NAMALWA (cell line): ENCODE measurements at regions not wholly inside any gene's neighbourhood (a gene's known extent, or its start where the extent isn't known, plus 50 kb on each side); places are given as distances from the start of the nearest gene placed in this dataset.

Experiments used
- DNase-seq: peaks from one replicate; pipeline ENCODE4 v3.0.0-alpha.2; 2015; ENCODE audit warnings: low spot score

DNA sequence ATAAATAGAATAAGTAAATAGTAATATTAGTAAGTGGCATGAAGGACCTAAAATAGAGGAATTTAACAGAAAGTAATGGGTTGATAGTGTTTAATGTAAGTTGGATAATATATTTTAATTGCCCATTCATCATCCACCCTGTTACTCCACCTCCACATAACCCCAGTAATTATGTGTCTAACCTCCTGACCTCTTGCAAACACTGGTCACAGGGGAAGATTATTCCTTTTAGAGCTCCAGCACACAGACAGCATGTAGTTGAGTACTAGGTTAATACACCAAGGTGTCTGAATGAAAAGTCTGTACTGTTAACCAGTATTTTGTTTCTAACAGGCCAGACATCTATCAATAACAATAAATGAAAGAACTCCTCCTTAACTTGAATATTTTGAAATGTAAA is 92.4 kb upstream of the EYS start:
- no peak for DNase-seq

DNA sequence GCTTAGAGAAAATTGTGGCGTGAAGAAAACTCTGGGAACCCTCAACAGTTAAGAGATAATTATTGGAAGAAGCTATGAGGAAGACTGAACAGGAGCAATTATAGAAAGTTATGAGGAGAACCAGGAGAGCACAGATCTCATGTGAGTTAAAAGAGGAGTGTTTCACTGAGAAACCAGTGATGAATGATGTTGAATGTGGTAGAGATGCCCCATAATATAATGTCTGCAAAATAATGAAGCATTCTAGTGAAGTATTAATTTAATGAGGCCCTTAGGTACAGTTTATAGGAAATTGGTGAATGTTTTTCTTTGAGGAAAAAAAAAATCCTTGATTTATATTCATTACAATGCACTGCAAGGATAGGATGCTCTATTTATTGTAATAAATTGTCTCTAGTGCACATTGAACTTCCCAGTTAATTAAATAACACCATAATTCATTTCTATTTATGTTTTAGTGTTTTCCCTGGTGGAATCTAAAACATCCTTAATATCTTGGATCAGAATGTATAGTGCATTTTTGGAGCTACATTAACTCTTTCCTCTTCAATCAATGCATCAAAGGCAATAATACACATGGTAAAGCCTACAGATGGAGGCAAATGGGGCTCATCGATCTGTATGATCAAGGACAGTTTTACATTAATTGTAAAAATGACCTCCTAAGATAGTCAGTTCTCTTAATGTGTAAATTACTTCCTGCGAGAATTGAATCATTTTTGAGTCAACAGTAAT is 91.4 kb upstream of the EYS start:
- no peak for DNase-seq

DNA sequence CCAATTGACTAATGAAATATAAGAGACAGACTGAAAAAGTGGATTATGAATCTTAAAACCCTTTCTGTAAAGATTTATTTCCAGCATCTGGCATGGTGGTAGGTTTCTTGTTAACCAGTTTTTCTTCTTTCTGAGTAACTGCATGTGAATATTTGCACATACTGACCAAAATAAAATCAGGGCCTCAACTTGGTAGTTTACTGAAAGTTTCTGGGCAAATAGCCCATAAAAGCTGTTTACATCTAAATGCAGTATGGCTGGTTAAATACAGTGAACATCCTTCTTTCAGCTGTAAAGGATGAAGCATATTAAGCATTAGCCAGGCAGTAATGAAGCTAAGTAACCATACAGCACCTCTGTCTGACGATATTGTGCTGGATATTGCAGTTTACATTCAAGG is 83.6 kb upstream of the EYS start:
- no peak for DNase-seq

DNA sequence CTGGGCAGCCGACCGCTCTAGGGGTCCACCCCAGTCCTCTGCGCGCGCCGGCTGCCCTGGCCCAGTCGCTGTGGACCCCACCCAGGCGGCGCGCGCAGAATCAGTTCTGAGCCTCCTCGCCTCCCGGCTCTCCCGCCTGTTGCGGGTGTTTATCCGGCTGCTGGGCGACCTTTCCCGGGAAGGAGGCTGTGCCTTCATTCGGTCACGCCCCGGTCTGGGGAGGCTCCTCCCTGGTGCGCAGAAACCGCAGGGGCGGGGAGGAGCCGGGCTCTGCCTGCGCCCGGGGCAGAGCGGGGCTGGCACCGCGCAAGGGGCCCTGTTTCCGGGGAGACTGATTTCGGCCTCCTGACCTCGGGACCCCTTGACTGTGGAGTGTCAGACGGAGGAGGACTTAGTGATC is 80.8 kb upstream of the EYS start:
- DNase-seq, result no peak

DNA sequence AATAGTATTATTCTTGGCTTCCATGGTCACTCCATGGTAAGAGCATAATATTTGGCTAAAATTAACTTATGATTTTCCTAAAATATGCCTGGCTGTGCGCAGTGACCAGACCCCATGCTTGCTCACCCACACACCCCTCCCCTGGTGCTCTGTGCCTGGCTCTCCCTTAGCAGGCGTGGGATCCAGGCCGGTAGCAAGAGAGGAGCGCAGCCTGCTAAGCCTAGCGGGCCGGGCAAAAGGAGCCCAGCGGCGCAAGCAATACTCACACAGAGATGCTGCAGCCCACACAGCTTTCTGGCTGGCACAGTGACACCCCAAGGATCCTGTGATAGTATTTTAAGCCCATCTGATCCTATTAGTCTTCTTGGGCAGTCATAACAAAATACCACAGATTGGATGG is 79.8 kb upstream of the EYS start:
- no peak for DNase-seq

DNA sequence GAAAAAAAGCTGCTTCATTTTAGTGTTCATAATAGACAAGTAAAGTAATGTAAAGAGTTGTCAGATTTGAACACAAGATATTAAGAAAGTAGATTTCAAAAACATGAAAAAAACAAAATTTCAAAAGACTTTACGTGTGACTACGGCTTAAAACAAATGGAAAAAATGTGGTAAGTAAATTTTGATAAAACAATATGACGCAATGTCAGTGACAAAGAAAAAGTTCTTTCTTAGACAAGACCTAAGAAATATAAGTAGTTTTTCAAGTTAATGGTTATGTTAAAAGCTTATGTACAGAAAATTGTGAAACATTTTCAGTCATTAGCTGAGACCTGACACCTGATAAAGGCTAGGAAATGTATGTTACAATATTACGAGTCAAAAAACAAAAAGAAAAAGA is 73.7 kb upstream of the EYS start:
- no peak for DNase-seq

DNA sequence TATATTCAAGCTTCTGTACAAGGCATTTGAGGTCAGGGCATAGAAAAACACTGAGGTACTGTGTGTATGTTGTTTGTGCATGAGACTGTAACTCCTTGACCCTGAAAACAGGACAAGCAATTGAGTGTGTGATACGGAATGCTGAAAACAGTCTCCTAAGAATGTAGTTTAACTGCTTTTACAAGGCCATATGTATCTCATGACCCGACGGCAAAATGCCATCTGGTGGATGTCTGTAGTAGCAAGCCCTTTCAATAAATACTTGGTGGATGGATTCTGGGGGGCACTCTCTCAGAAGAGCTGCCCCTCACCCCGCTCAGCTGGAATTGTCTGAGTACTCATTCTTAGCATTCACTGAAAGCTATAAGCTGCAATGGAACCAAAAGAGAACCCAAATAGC is 69.3 kb upstream of the EYS start:
- no peak for DNase-seq

DNA sequence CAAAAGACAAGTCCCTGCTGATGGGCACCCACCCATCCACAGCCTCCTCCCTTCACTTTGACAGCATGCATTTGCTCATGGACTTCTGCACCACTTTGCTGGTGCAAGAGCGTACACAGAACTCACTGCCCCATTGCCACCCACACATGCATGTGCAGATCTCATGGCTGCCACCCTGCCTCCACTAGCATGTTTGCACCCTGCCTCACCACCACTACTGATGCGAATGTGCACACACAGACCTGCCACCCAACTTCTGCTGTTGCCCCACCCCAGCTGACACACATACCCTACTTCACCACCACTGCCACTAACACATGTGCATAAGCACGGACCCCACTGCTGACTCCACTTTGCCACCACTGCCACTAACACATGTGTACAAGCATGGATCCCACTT is 64.9 kb upstream of the EYS start:
- no peak for DNase-seq

DNA sequence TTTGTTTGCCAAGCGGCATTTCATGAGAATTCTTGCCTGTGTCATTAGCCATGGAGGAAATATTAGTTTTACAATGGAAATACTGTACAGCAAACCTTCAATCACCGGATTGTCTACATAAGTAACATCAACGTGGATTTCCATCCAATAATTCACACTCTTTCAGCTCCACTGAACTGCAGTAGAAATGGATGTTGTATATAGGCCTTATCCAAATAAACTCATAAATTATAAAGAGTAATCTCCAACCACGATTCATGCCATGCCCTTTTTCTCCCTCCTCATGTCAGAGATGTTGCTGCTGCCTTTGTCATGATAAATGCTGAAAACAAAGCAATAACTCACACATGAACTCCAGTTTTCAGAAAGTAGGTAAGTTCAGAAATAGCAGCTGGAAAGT is 54.9 kb upstream of the EYS start:
- no peak for DNase-seq

DNA sequence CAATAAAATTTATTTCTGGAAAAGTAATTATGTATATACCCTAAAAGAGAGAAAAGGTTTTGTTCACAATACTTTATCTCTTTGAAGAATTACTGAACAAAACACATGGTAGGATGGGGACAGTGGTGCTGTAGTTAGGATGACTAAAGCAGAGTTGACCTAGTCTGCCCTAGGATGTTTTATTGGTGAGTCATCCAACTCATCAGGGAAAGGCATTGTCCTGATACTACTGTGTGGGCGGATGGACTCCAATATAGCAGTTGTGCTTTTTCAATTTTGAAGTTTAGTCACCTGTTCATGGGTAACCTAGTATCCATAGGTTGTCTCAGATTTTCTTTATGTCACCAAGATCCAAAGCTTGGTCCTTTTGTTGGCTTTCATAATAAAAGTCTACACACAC is 53.3 kb upstream of the EYS start:
- no peak for DNase-seq
